ENCODE measurements at regions not wholly inside any gene's neighbourhood (a gene's known extent, or its start where the extent isn't known, plus 50 kb on each side); places are given as distances from the start of the nearest gene placed in this dataset.
A peak's percentile ranks its signal among the peaks of the same experiment; 100 is the strongest.
"Not testable (repeated sequence)": the region's sequence is repeated elsewhere in the genome, so short reads cannot be mapped to it uniquely, and the experiment has no call there.

DNA sequence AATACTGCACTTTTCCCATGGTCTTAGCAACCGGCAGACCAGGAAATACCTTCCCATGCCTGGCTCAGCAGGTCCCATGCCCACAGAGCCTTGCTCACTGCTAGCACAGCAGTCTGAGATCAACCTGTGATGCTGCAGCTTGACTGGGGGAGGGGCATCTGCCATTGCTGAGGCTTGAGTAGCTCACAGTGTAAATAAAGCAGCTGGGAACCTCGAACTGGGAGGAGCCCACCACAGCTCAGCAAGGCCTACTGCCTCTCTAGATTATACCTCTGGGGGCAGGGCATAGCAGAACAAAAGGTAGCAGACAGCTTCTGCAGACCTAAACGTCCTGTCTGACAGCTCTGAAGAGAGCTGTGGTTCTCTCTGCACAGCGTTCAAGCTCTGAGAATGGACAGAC lies 186.2 kb upstream of the AVPR1A start:
- DNase-seq (ENCODE audit: low read depth, low spot score), result peak; percentile 10
- not testable (repeated sequence) for H3K4me3 ChIP-seq (ENCODE audit: low read length)

DNA sequence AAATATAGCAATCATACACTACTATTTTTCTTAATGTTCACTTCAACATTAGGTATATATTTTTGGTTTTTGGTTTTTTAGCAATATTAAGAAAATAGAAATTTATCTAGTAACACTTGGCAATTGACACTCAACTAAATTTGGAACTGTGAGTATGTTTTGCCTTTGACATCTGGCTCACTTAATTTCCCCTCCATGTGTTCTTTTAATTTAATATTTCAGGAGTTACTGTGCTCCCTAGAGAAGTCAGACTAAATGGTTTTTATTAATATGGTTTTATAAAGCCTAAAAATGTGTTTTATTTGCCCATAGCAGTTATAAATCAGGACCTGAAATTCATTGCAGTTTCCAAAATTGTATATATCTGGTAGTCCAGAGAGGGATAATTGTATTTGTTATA lies 175.3 kb upstream of the AVPR1A start:
- no peak for DNase-seq (ENCODE audit: low read depth, low spot score)
- no peak overlapping the region for H3K4me3 ChIP-seq (ENCODE audit: low read length)

GRCh38 chr12:63325757-63326156 lies 174.8 kb upstream of the AVPR1A start:
- no peak for DNase-seq (ENCODE audit: low read depth, low spot score)
- H3K4me3 ChIP-seq (ENCODE audit: low read length), result no peak overlapping the region

- no peak for DNase-seq (ENCODE audit: low read depth, low spot score)
- H3K4me3 ChIP-seq (ENCODE audit: low read length), result no peak overlapping the region
Measured at GRCh38 chr12:63323942-63324341, 172.9 kb upstream of the AVPR1A start.

GRCh38 chr12:63321373-63321772 lies 170.4 kb upstream of the AVPR1A start:
- DNase-seq (ENCODE audit: low read depth, low spot score), result no peak
- no peak overlapping the region for H3K4me3 ChIP-seq (ENCODE audit: low read length)

- DNase-seq (ENCODE audit: low read depth, low spot score), result no peak
- no peak overlapping the region for H3K4me3 ChIP-seq (ENCODE audit: low read length)
Measured at GRCh38 chr12:63319936-63320633, 169.1 kb upstream of the AVPR1A start.

DNA sequence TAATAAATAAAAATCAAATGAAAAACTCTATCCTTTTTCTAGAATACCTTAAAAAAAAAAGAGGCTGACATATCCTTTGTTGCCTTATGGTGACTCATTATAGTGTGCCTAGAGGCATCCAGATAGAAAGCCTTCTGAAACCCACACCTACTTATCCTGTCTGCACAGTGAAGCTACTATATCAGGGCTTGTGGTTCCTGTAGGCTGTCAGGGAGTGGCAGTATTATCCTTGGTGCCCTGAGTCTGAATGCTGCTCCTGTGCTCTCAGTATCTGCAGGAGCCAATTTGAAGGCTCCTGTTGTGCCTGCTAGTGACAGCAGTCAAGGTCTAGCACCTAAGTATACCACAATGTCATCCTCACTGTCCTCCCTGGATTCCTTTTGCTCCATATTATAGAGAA lies 168.4 kb upstream of the AVPR1A start:
- no peak overlapping the region for H3K4me3 ChIP-seq (ENCODE audit: low read length)
- no peak for DNase-seq (ENCODE audit: low read depth, low spot score)

- no peak for DNase-seq (ENCODE audit: low read depth, low spot score)
- no peak overlapping the region for H3K4me3 ChIP-seq (ENCODE audit: low read length)
Measured at GRCh38 chr12:63318933-63319332, 167.9 kb upstream of the AVPR1A start.

GRCh38 chr12:63318313-63318712 lies 167.3 kb upstream of the AVPR1A start:
- H3K4me3 ChIP-seq (ENCODE audit: low read length), result no peak overlapping the region
- DNase-seq (ENCODE audit: low read depth, low spot score), result no peak

DNA sequence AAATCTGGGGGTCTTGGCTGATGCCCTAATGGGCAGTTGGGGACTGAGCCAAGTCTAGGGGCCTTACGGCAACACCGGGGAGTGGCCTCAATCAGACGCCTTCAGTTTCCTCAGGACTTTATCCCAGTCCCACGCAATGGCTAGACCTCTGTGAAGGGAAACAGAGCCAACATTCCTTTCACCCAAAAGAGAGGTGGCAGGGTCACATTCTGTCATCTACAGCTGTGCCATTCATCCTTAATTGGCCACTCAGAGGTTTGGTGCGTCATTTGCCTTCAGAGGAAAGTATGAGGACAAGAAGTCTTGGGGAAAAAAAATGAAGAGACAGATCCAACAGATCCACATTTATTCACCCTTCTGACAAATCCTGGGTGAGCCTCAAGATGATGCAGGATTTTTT lies 166.9 kb upstream of the AVPR1A start:
- no peak for DNase-seq (ENCODE audit: low read depth, low spot score)

GRCh38 chr12:63317286-63317846 lies 166.4 kb upstream of the AVPR1A start:
- H3K4me3 ChIP-seq (ENCODE audit: low read length), result no peak overlapping the region
- DNase-seq (ENCODE audit: low read depth, low spot score), result no peak

More for the DNA sequence above, 166.9 kb upstream of the AVPR1A start:
- no peak overlapping the region for H3K4me3 ChIP-seq (ENCODE audit: low read length)

GRCh38 chr12:63313139-63313538 lies 162.1 kb upstream of the AVPR1A start:
- H3K4me3 ChIP-seq (ENCODE audit: low read length), result no peak overlapping the region
- no peak for DNase-seq (ENCODE audit: low read depth, low spot score)

DNA sequence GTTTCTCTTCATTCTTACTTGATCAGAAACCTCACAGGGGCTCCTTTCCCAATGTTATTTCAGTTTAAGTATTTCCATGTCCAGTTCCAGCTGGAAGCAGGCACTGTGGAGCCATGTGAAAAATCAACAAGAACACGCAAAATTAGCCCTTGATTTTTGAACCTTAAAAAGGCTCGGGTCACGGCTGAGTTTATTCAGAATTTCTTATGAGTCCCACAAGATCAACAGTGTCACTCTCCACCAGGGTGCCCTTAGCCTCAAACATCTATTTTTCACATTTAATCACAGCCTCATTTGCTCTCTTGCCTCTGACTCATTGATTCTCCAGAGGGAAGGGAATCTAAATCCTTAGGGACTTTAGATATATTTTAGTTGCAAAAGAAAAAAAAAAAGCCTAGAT lies 157.7 kb upstream of the AVPR1A start:
- H3K4me3 ChIP-seq (ENCODE audit: low read length), result no peak overlapping the region
- DNase-seq (ENCODE audit: low read depth, low spot score), result no peak

GRCh38 chr12:63307849-63308248 lies 156.8 kb upstream of the AVPR1A start:
- no peak overlapping the region for H3K4me3 ChIP-seq (ENCODE audit: low read length)
- DNase-seq (ENCODE audit: low read depth, low spot score), result no peak

GRCh38 chr12:63305901-63306875 lies 155.2 kb upstream of the AVPR1A start:
- no peak overlapping the region for H3K4me3 ChIP-seq (ENCODE audit: low read length)
- DNase-seq (ENCODE audit: low read depth, low spot score), result no peak

DNA sequence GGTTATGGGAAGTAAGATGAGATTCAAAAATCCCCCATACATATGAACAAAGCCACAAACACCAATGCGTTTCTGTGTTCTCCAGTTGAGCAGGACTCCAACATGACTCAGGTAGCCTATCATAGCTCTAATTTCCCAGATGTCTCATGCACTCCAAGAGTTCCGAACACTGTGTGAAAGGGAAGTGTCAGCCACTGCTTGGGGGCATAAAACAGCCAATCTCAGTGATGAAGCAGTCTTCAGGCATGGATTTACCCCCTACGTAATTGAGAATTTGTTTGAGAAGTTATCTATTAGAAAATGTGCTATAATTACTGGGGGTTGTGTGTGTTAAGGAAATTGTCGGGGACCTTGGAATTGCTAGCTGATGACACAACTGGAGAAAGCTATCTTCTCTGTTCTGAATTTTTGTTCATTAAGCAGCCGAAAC lies 153.9 kb upstream of the AVPR1A start:
- no peak for DNase-seq (ENCODE audit: low read depth, low spot score)
- no peak overlapping the region for H3K4me3 ChIP-seq (ENCODE audit: low read length)

- no peak overlapping the region for H3K4me3 ChIP-seq (ENCODE audit: low read length)
Measured at GRCh38 chr12:63302941-63303536, 152.0 kb upstream of the AVPR1A start.

DNA sequence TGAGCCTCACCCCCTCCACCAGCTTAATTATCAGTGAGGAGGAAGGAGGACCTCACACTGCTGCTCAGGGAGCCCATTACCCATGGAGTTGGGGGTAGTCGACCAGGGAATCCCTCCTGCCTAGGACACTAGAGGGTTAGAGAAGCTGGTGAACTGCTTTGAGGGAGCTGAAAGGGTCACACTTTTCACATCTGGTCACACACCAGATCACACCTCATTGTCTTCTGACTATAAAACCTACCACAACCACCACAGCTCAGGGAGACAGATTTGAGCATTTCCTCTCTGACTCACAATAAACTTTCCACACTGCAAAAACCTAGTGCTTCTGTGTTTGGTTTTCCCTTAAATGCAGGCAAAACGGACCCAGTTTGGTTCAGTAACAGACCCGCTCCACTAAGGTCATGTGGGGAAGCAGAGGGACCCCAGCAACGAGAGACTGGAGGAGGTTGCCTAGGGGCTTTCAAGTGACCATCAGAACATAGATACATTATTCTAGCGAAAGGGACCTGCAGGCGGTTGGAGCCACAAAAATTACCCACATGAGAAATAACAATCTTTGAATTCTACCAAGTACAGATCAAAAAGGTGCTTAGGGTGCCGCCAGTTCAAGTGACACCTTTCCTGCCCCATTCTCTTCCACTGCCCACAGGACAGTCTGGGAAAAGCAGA lies 151.4 kb upstream of the AVPR1A start:
- no peak overlapping the region for H3K4me3 ChIP-seq (ENCODE audit: low read length)
- DNase-seq (ENCODE audit: low read depth, low spot score), result no peak

More at GRCh38 chr12:63302941-63303536, 152.0 kb upstream of the AVPR1A start:
- DNase-seq (ENCODE audit: low read depth, low spot score), result no peak

- DNase-seq (ENCODE audit: low read depth, low spot score), result no peak
- H3K4me3 ChIP-seq (ENCODE audit: low read length), result no peak overlapping the region
Measured at GRCh38 chr12:63301311-63301710, 150.3 kb upstream of the AVPR1A start.
